Testis (tissue), 2 donors: ENCODE measurements at regions not wholly inside any gene's neighbourhood (a gene's known extent, or its start where the extent isn't known, plus 50 kb on each side); places are given as distances from the start of the nearest gene placed in this dataset.

Experiments used
- DNase-seq: peaks from one replicate; pipeline ENCODE4 v3.0.0-alpha.2; 2019
- H3K27ac ChIP-seq, 2 donors: fragments of 200-600 bp; sonication (generic); one replicate each; pipeline ENCODE4 v1.5.1; 2019
- H3K27me3 ChIP-seq: fragments of 200-600 bp; sonication (generic); one replicate; pipeline ENCODE4 v1.5.1; 2019
- H3K36me3 ChIP-seq: fragments of 200-600 bp; sonication (generic); one replicate; pipeline ENCODE4 v1.5.1; 2017; ENCODE audit warnings: low read depth; ENCODE audit errors: missing control alignments
- H3K4me1 ChIP-seq: fragments of 200-600 bp; sonication (generic); one replicate; pipeline ENCODE4 v1.5.1; 2019
- H3K4me3 ChIP-seq, 2 donors: fragments of 200-600 bp; sonication (generic); one replicate each; pipeline ENCODE4 v1.5.1; 2017 to 2019
- H3K9me3 ChIP-seq: fragments of 200-600 bp; sonication (generic); one replicate; pipeline ENCODE4 v1.5.1; 2017
- CTCF ChIP-seq, 3 experiments: fragments of 450-650 bp in 2 of 3; fragments of 200-600 bp in 1 of 3; sonication (generic) in 1 of 3; IDR thresholded peaks; one replicate each; pipeline ENCODE4 v1.5.1; 2016 to 2019; ENCODE audit warnings: antibody characterized with exemption in 3 of 3, mild to moderate bottlenecking in 2 of 3, moderate library complexity in 1 of 3
- POLR2A ChIP-seq: fragments of 450-650 bp; IDR thresholded peaks from one replicate; pipeline ENCODE4 v1.6.1; 2017; ENCODE audit warnings: antibody characterized with exemption, mild to moderate bottlenecking, moderate library complexity
- WGBS, 2 donors: methylation state at CpG; one replicate each; pipeline ENCODE4 v1.1.5; 2018; 5-methylcytosine and 5-hydroxymethylcytosine counted together
- intact Hi-C: fragments of 100-400 bp; cut with DNase I; formaldehyde crosslinking; loops from one replicate; pipeline ENCODE4 v1.15.1; 2023; ENCODE audit warnings: low total_unique reads

GRCh38 chr1:29441916-29442668 is 205.8 kb downstream of the PTPRU start:
- Histone ChIP-seq H3K36me3 (no peaks in the 10 kb centered on the region), H3K4me1 (no peaks in the 10 kb centered on the region), H3K27me3 (no peaks in the 10 kb centered on the region), H3K9me3 (no peaks in the 10 kb centered on the region), H3K4me3 (no peak overlapping the region), H3K27ac (no peak overlapping the region)
- intact Hi-C loops = no loop called here
- TF ChIP-seq CTCF (IDR thresholded peaks at IDR 0.05) (no peak), POLR2A (no peak)
- no peak for DNase-seq
- 80 to 89% methylated on average over 9 to 10 of the region's 10 CpGs for WGBS, 2 donors

- no peaks in the 10 kb centered on the region for H3K4me1 ChIP-seq
- 55% methylated on average over 7 of the region's 7 CpGs for WGBS, 2 donors
- H3K36me3 ChIP-seq = no peaks in the 10 kb centered on the region
- DNase-seq = no peak
- TF ChIP-seq CTCF (IDR thresholded peaks at IDR 0.05) (no peak), POLR2A (no peak)
- H3K27me3 ChIP-seq = no peaks in the 10 kb centered on the region
- no peak overlapping the region for H3K27ac ChIP-seq
- no peak overlapping the region for H3K4me3 ChIP-seq
- no peaks in the 10 kb centered on the region for H3K9me3 ChIP-seq
- intact Hi-C loops = no loop called here
Measured at GRCh38 chr1:29439615-29440014, 203.3 kb downstream of the PTPRU start.

GRCh38 chr1:29438991-29439390 is 202.7 kb downstream of the PTPRU start:
- Histone ChIP-seq H3K27ac (no peak overlapping the region), H3K36me3 (no peaks in the 10 kb centered on the region), H3K27me3 (no peaks in the 10 kb centered on the region), H3K4me1 (no peaks in the 10 kb centered on the region), H3K9me3 (no peaks in the 10 kb centered on the region), H3K4me3 (no peak overlapping the region)
- no peak for TF ChIP-seq CTCF (IDR thresholded peaks at IDR 0.05)
- no peak for TF ChIP-seq POLR2A
- intact Hi-C loops = no loop called here
- 89 to 92% methylated on average over 10 of the region's 10 CpGs for WGBS, 2 donors
- no peak for DNase-seq

- Histone ChIP-seq H3K27ac (no peak overlapping the region), H3K4me1 (no peaks in the 10 kb centered on the region), H3K4me3 (no peak overlapping the region), H3K36me3 (no peaks in the 10 kb centered on the region), H3K27me3 (no peaks in the 10 kb centered on the region), H3K9me3 (no peaks in the 10 kb centered on the region)
- WGBS, 2 donors = 86 to 89% methylated on average over 4 of the region's 4 CpGs
- no peak for TF ChIP-seq POLR2A
- no peak for TF ChIP-seq CTCF (IDR thresholded peaks at IDR 0.05)
- intact Hi-C loops = no loop called here
- no peak for DNase-seq
Measured at GRCh38 chr1:29437946-29438345, 201.6 kb downstream of the PTPRU start.

GRCh38 chr1:29436181-29436785 is 200.0 kb downstream of the PTPRU start:
- Histone ChIP-seq H3K27me3 (no peaks in the 10 kb centered on the region), H3K4me1 (no peaks in the 10 kb centered on the region), H3K4me3 (no peak overlapping the region), H3K27ac (no peak overlapping the region), H3K36me3 (no peaks in the 10 kb centered on the region), H3K9me3 (no peaks in the 10 kb centered on the region)
- DNase-seq = no peak
- no peak for TF ChIP-seq POLR2A
- TF ChIP-seq CTCF (IDR thresholded peaks at IDR 0.05) = no peak
- 62 to 70% methylated on average over 4 of the region's 4 CpGs for WGBS, 2 donors
- intact Hi-C loops = no loop called here
